A549 (cell line): ENCODE measurements at regions not wholly inside any gene's neighbourhood (a gene's known extent, or its start where the extent isn't known, plus 50 kb on each side); places are given as distances from the start of the nearest gene placed in this dataset.

Experiments used
- ATAC-seq, 2 experiments: fragments of 200-7000 bp in 1 of 2; fragments of >200 bp in 1 of 2; cut with Nextera tagmentation in 1 of 2; cut with Tn5 transposase in 1 of 2; 3 replicates each; pipeline versions ENCODE4 v1.8.0 to v1.9.1; 2018 to 2020; ENCODE audit warnings: mild to moderate bottlenecking in 1 of 2, moderate library complexity in 1 of 2
- CTCF ChIA-PET: fragments of 300-600 bp; sonication (Branson Sonifier 250); formaldehyde crosslinking; extraction: SDS; loops from one replicate; lab custom pipeline; 2021; ENCODE audit warnings: antibody characterized with exemption, inconsistent platforms; lab: Yijun Ruan, JAX
- POLR2A ChIA-PET: fragments of 350-600 bp; formaldehyde crosslinking; extraction: SDS; loops from one replicate; lab custom pipeline; 2021; ENCODE audit warnings: antibody characterized with exemption, inconsistent platforms; lab: Yijun Ruan, JAX
- DNase-seq, 2 experiments: peaks; one replicate each; pipeline versions ENCODE4 v3.0.0 to v3.0.0-alpha.2; 2011 to 2016; ENCODE audit warnings: low read depth in 1 of 2, low spot score in 1 of 2
- FAIRE-seq: peaks from 2 replicates; lab custom pipeline; 2011; peaks lifted over from hg19 to GRCh38; lab: Jason Lieb, UNC
- H3K27ac ChIP-seq, 2 experiments: fragments of >200 bp; sonication (Bioruptor Twin); formaldehyde crosslinking; 3 replicates each; pipeline ENCODE4 v1.5.1; 2016 to 2017
- H3K4me1 ChIP-seq: fragments of >200 bp; sonication (Bioruptor Twin); formaldehyde crosslinking; 3 replicates; pipeline ENCODE4 v1.6.1; 2016
- H3K4me2 ChIP-seq: fragments of >200 bp; sonication (Bioruptor Twin); formaldehyde crosslinking; 3 replicates; pipeline ENCODE4 v1.6.1; 2016
- H3K4me3 ChIP-seq: fragments of >200 bp; sonication (Bioruptor Twin); formaldehyde crosslinking; 3 replicates; pipeline ENCODE4 v1.5.1; 2016
- H3K9me3 ChIP-seq: fragments of >200 bp; sonication (Bioruptor Twin); formaldehyde crosslinking; 3 replicates; pipeline ENCODE4 v1.6.1; 2016
- CHD2 ChIP-seq: fragments of 150-350 bp; IDR thresholded peaks from 2 replicates; pipeline ENCODE4 v1.6.1; 2014; ENCODE audit warnings: low read length; ENCODE audit not compliant: partially characterized antibody
- CHD4 ChIP-seq: fragments of 200-600 bp; sonication (generic); IDR thresholded peaks from 2 replicates; pipeline ENCODE4 v1.6.1; 2016; ENCODE audit warnings: antibody characterized with exemption, mild to moderate bottlenecking, borderline replicate concordance
- ESRRA ChIP-seq: fragments of 150-350 bp; IDR thresholded peaks from 2 replicates; pipeline ENCODE4 v1.6.1; 2014; ENCODE audit warnings: mild to moderate bottlenecking, low read length, borderline replicate concordance
- FOSB ChIP-seq: fragments of 250-450 bp; sonication (Bioruptor Pico); IDR thresholded peaks from 2 replicates; pipeline ENCODE4 v1.5.0; 2020; ENCODE audit warnings: mild to moderate bottlenecking, moderate library complexity
- FOXS1 ChIP-seq: fragments of 250-450 bp; sonication (Bioruptor Pico); IDR thresholded peaks from 2 replicates; pipeline ENCODE4 v1.5.0; 2020; ENCODE audit warnings: mild to moderate bottlenecking, moderate library complexity
- GATA3 ChIP-seq: IDR thresholded peaks from 2 replicates; pipeline ENCODE4 v1.6.1; 2012; ENCODE audit warnings: borderline replicate concordance
- HOXA7 ChIP-seq: fragments of 250-450 bp; sonication (Bioruptor Pico); IDR thresholded peaks from 2 replicates; pipeline ENCODE4 v1.5.0; 2020; ENCODE audit warnings: mild to moderate bottlenecking, moderate library complexity
- HOXB5 ChIP-seq: fragments of 250-450 bp; sonication (Bioruptor Pico); IDR thresholded peaks from 2 replicates; pipeline ENCODE4 v1.5.0; 2020; ENCODE audit warnings: mild to moderate bottlenecking, moderate library complexity
- JUNB ChIP-seq: fragments of >200 bp; sonication (Bioruptor Twin); formaldehyde crosslinking; IDR thresholded peaks from 2 replicates; pipeline ENCODE4 v1.6.1; 2016
- KDM1A ChIP-seq: fragments of 200-600 bp; sonication (generic); IDR thresholded peaks from 2 replicates; pipeline ENCODE4 v1.6.1; 2016; ENCODE audit warnings: low read depth, mild to moderate bottlenecking
- KDM5A ChIP-seq: fragments of 200-600 bp; sonication (generic); IDR thresholded peaks from 2 replicates; pipeline ENCODE4 v1.6.1; 2016; ENCODE audit warnings: antibody characterized with exemption, mild to moderate bottlenecking
- MAFK ChIP-seq: fragments of 450-650 bp; IDR thresholded peaks from 2 replicates; pipeline ENCODE4 v1.6.1; 2014; ENCODE audit not compliant: partially characterized antibody
- MYC ChIP-seq: IDR thresholded peaks from 2 replicates; pipeline ENCODE4 v1.6.1; 2012; ENCODE audit warnings: mild to moderate bottlenecking, inconsistent platforms, low read length, improper control_type of control experiment, borderline replicate concordance
- NPAS2 ChIP-seq: fragments of 250-450 bp; sonication (Bioruptor Pico); IDR thresholded peaks from 2 replicates; pipeline ENCODE4 v1.8.0; 2022; ENCODE audit warnings: mild to moderate bottlenecking, moderate library complexity, borderline replicate concordance
- NR3C1 ChIP-seq: fragments of >200 bp; sonication (Bioruptor Twin); formaldehyde crosslinking; IDR thresholded peaks from 3 replicates; pipeline ENCODE4 v1.6.1; 2017
- POLR2A ChIP-seq: IDR thresholded peaks from 2 replicates; pipeline ENCODE4 v1.6.1; 2012; ENCODE audit warnings: mild to moderate bottlenecking, low read length
- RCOR1 ChIP-seq: fragments of 150-350 bp; IDR thresholded peaks from 2 replicates; pipeline ENCODE4 v1.6.1; 2014; ENCODE audit warnings: antibody characterized with exemption, low read length, low read depth
- RFX5 ChIP-seq: fragments of 450-650 bp; IDR thresholded peaks from 2 replicates; pipeline ENCODE4 v1.7.1; 2014; ENCODE audit warnings: antibody characterized with exemption, mild to moderate bottlenecking, moderate library complexity
- SREBF2 ChIP-seq: fragments of 450-650 bp; IDR thresholded peaks from 2 replicates; pipeline ENCODE4 v1.6.1; 2014; ENCODE audit warnings: mild to moderate bottlenecking, moderate library complexity
- TP53 ChIP-seq: fragments of 250-450 bp; sonication (Bioruptor Pico); IDR thresholded peaks from 2 replicates; pipeline ENCODE4 v1.5.0; 2021; ENCODE audit warnings: mild to moderate bottlenecking, moderate library complexity
- ZC3H11A ChIP-seq: fragments of 450-650 bp; IDR thresholded peaks from 2 replicates; pipeline ENCODE4 v1.6.1; 2014; ENCODE audit warnings: antibody characterized with exemption, mild to moderate bottlenecking
- ZFP36 ChIP-seq: fragments of 450-650 bp; IDR thresholded peaks from 2 replicates; pipeline ENCODE4 v1.6.1; 2014; ENCODE audit warnings: borderline replicate concordance; ENCODE audit not compliant: partially characterized antibody
- ZNF302 ChIP-seq: fragments of 250-450 bp; sonication (Bioruptor Pico); IDR thresholded peaks from 2 replicates; pipeline ENCODE4 v1.9.0; 2021; ENCODE audit warnings: inconsistent platforms, mild to moderate bottlenecking, moderate library complexity
- WGBS: methylation state at CpG from one replicate; pipeline ENCODE4 v1.1.6; 2017; ENCODE audit errors: missing lambda C conversion rate; 5-methylcytosine and 5-hydroxymethylcytosine counted together
- TF ChIP-seq, protein P1 (sequence below): fragments of >200 bp; sonication (Bioruptor Twin); formaldehyde crosslinking; IDR thresholded peaks from 3 replicates; pipeline ENCODE4 v1.6.1; 2016
- TF ChIP-seq, protein P2 (sequence below): fragments of >200 bp; sonication (Bioruptor Twin); formaldehyde crosslinking; IDR thresholded peaks from 3 replicates; pipeline ENCODE4 v1.5.1; 2016
- TF ChIP-seq, protein P3 (sequence below): IDR thresholded peaks from 2 replicates; pipeline ENCODE4 v1.6.1; 2012
- TF ChIP-seq, protein P4 (sequence below): fragments of 200-600 bp; sonication (generic); IDR thresholded peaks from 2 replicates; pipeline ENCODE4 v1.6.1; 2016; ENCODE audit warnings: antibody characterized with exemption, mild to moderate bottlenecking, moderate library complexity
- TF ChIP-seq, protein P5 (sequence below): IDR thresholded peaks from 2 replicates; pipeline ENCODE4 v1.6.1; 2012; ENCODE audit warnings: low read depth, borderline replicate concordance
- TF ChIP-seq, protein P6 (sequence below): IDR thresholded peaks from 2 replicates; pipeline ENCODE4 v1.6.1; 2012

DNA sequence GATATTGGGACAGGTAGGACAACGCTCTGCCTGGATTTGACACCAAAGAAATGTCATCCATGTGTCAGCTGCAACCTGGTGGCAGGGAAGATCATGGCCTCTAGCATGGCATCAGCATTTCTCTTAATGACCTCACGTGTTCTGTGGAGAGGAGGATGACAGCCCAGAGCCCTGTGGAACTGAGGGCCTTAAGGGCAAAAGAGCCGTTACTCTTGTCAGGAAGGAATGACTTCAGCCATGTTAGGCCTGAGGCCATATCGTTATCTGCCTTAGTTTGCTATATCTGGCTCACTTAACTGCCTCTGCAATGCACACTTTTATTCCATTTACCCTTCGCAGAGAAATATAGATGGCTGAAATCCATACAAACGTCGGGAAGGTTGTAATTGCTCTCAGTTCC, 83.2 kb upstream of the PBX1 start:
- Histone ChIP-seq H3K9me3 (no peaks in the 10 kb centered on the region), H3K4me2 (no peak overlapping the region), H3K4me1 (no peaks in the 10 kb centered on the region), H3K27ac (no peak overlapping the region), H3K4me3 (no peak overlapping the region)
- CTCF ChIA-PET: no interaction called here
- WGBS: 41% methylated on average over 7 of the region's 7 CpGs
- FAIRE-seq (no peak), ATAC-seq (no peak)
- POLR2A ChIA-PET: no interaction called here
- TF ChIP-seq KDM1A (no peak), ZFP36 (no peak), CHD4 (no peak), CHD2 (no peak), NPAS2 (no peak), MYC (no peak), JUNB (no peak), RFX5 (no peak), FOSB (CRISPR knock-in tag) (no peak), NR3C1 (no peak), ZC3H11A (no peak), POLR2A (no peak), ESRRA (no peak), GATA3 (no peak), ZNF302 (CRISPR knock-in tag) (no peak), FOXS1 (CRISPR knock-in tag) (no peak), KDM5A (no peak)
- TF ChIP-seq, protein P1, sequence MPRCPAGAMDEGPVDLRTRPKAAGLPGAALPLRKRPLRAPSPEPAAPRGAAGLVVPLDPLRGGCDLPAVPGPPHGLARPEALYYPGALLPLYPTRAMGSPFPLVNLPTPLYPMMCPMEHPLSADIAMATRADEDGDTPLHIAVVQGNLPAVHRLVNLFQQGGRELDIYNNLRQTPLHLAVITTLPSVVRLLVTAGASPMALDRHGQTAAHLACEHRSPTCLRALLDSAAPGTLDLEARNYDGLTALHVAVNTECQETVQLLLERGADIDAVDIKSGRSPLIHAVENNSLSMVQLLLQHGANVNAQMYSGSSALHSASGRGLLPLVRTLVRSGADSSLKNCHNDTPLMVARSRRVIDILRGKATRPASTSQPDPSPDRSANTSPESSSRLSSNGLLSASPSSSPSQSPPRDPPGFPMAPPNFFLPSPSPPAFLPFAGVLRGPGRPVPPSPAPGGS: no peak
- TF ChIP-seq, all 56 proteins: peak for 0
- DNase-seq: no peak

DNA sequence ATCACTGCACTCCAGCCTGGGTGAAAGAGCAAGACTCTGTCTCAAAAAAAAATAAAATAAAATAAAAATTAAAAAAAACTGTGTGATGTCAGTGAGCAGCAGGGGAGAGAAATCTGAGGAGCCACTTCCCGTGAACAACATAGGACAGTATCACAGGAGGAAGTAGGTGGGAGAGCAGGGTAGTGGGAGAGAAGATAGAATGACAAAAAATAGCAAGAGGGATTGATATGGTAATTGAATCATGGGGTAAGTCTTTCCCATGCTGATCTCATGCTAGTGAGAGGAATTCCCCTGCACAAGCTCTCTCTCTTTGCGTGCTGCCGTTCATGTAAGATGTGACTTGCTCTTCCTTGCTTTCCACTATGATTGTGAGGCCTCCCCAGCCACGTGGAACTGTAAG, 81.6 kb upstream of the PBX1 start:
- Histone ChIP-seq H3K4me3 (no peak overlapping the region), H3K4me2 (no peak overlapping the region), H3K4me1 (no peaks in the 10 kb centered on the region), H3K27ac (no peak overlapping the region), H3K9me3 (no peaks in the 10 kb centered on the region)
- ATAC-seq (no peak), DNase-seq (no peak), FAIRE-seq (no peak)
- no peak for TF ChIP-seq TP53 (CRISPR knock-in tag)
- TF ChIP-seq, protein P2, sequence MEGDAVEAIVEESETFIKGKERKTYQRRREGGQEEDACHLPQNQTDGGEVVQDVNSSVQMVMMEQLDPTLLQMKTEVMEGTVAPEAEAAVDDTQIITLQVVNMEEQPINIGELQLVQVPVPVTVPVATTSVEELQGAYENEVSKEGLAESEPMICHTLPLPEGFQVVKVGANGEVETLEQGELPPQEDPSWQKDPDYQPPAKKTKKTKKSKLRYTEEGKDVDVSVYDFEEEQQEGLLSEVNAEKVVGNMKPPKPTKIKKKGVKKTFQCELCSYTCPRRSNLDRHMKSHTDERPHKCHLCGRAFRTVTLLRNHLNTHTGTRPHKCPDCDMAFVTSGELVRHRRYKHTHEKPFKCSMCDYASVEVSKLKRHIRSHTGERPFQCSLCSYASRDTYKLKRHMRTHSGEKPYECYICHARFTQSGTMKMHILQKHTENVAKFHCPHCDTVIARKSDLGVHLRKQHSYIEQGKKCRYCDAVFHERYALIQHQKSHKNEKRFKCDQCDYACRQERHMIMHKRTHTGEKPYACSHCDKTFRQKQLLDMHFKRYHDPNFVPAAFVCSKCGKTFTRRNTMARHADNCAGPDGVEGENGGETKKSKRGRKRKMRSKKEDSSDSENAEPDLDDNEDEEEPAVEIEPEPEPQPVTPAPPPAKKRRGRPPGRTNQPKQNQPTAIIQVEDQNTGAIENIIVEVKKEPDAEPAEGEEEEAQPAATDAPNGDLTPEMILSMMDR: no peak
- TF ChIP-seq, protein P3, sequence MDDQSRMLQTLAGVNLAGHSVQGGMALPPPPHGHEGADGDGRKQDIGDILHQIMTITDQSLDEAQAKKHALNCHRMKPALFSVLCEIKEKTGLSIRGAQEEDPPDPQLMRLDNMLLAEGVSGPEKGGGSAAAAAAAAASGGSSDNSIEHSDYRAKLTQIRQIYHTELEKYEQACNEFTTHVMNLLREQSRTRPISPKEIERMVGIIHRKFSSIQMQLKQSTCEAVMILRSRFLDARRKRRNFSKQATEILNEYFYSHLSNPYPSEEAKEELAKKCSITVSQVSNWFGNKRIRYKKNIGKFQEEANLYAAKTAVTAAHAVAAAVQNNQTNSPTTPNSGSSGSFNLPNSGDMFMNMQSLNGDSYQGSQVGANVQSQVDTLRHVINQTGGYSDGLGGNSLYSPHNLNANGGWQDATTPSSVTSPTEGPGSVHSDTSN: no peak
- no peak for TF ChIP-seq KDM5A
- TF ChIP-seq MAFK: no peak
- TF ChIP-seq ESRRA: no peak
- TF ChIP-seq FOXS1 (CRISPR knock-in tag): no peak
- TF ChIP-seq HOXA7: no peak
- no peak for TF ChIP-seq SREBF2
- TF ChIP-seq, protein P4, sequence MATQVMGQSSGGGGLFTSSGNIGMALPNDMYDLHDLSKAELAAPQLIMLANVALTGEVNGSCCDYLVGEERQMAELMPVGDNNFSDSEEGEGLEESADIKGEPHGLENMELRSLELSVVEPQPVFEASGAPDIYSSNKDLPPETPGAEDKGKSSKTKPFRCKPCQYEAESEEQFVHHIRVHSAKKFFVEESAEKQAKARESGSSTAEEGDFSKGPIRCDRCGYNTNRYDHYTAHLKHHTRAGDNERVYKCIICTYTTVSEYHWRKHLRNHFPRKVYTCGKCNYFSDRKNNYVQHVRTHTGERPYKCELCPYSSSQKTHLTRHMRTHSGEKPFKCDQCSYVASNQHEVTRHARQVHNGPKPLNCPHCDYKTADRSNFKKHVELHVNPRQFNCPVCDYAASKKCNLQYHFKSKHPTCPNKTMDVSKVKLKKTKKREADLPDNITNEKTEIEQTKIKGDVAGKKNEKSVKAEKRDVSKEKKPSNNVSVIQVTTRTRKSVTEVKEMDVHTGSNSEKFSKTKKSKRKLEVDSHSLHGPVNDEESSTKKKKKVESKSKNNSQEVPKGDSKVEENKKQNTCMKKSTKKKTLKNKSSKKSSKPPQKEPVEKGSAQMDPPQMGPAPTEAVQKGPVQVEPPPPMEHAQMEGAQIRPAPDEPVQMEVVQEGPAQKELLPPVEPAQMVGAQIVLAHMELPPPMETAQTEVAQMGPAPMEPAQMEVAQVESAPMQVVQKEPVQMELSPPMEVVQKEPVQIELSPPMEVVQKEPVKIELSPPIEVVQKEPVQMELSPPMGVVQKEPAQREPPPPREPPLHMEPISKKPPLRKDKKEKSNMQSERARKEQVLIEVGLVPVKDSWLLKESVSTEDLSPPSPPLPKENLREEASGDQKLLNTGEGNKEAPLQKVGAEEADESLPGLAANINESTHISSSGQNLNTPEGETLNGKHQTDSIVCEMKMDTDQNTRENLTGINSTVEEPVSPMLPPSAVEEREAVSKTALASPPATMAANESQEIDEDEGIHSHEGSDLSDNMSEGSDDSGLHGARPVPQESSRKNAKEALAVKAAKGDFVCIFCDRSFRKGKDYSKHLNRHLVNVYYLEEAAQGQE: no peak
- TF ChIP-seq, protein P5, sequence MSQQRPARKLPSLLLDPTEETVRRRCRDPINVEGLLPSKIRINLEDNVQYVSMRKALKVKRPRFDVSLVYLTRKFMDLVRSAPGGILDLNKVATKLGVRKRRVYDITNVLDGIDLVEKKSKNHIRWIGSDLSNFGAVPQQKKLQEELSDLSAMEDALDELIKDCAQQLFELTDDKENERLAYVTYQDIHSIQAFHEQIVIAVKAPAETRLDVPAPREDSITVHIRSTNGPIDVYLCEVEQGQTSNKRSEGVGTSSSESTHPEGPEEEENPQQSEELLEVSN: no peak
- no peak for TF ChIP-seq RFX5
- TF ChIP-seq HOXB5 (CRISPR knock-in tag): no peak
- no peak for TF ChIP-seq RCOR1
- TF ChIP-seq, protein P6, sequence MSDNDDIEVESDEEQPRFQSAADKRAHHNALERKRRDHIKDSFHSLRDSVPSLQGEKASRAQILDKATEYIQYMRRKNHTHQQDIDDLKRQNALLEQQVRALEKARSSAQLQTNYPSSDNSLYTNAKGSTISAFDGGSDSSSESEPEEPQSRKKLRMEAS: no peak
- TF ChIP-seq CHD4: no peak
- TF ChIP-seq ZNF302 (CRISPR knock-in tag): no peak
- ChIA-PET CTCF (interaction anchor here (0.9 kb wide), 1 partner anchor 23 kb away, joined by 3 read pairs; no protein-coding TSS in a partner anchor), POLR2A (no interaction called here)
- WGBS: 64% methylated on average over 4 of the region's 4 CpGs
